MM.1S (cell line): ENCODE measurements at regions not wholly inside any gene's neighbourhood (a gene's known extent, or its start where the extent isn't known, plus 50 kb on each side); places are given as distances from the start of the nearest gene placed in this dataset.

Experiments used
- DNase-seq: peaks from one replicate; pipeline ENCODE4 v3.0.0-alpha.2; 2015
- H2AFZ ChIP-seq: fragments of 300-600 bp; sonication (generic); 2 replicates; pipeline ENCODE4 v1.6.0; 2016; ENCODE audit warnings: antibody characterized with exemption, low read length
- H3F3A ChIP-seq: fragments of 300-600 bp; sonication (generic); 2 replicates; pipeline ENCODE4 v1.6.1; 2016; ENCODE audit warnings: mild to moderate bottlenecking, antibody characterized with exemption, low read length, moderate library complexity, mixed read lengths; ENCODE audit not compliant: insufficient read depth
- H3K27ac ChIP-seq: fragments of 300-600 bp; sonication (generic); 2 replicates; pipeline ENCODE4 v1.5.1; 2016; ENCODE audit warnings: mild to moderate bottlenecking, low read length
- H3K27me3 ChIP-seq: fragments of 300-600 bp; sonication (generic); replicated peaks from 2 replicates; pipeline ENCODE4 v1.6.0; 2016; ENCODE audit warnings: low read length; ENCODE audit not compliant: insufficient read depth
- H3K36me3 ChIP-seq: fragments of 300-600 bp; sonication (generic); replicated peaks from 2 replicates; pipeline ENCODE4 v1.6.1; 2016; ENCODE audit warnings: mild to moderate bottlenecking, low read length, mixed read lengths; ENCODE audit not compliant: insufficient read depth
- H3K4me1 ChIP-seq: fragments of 300-600 bp; sonication (generic); 2 replicates; pipeline ENCODE4 v1.6.1; 2016; ENCODE audit warnings: low read length, mixed read lengths
- H3K4me2 ChIP-seq: fragments of 300-600 bp; sonication (generic); 2 replicates; pipeline ENCODE4 v1.6.0; 2016; ENCODE audit warnings: low read depth, low read length
- H3K4me3 ChIP-seq: fragments of 300-600 bp; sonication (generic); 2 replicates; pipeline ENCODE4 v1.5.1; 2016; ENCODE audit warnings: low read length, mixed read lengths
- H3K79me2 ChIP-seq: fragments of 300-600 bp; sonication (generic); 2 replicates; pipeline ENCODE4 v1.6.1; 2016; ENCODE audit warnings: mixed run types, low read length, mixed read lengths
- H3K9ac ChIP-seq: fragments of 300-600 bp; sonication (generic); 2 replicates; pipeline ENCODE4 v1.6.1; 2016; ENCODE audit warnings: low read length, mixed read lengths
- H3K9me2 ChIP-seq: fragments of 300-600 bp; sonication (generic); replicated peaks from 2 replicates; pipeline ENCODE4 v1.6.1; 2016; ENCODE audit warnings: mild to moderate bottlenecking, low read length, mixed read lengths; ENCODE audit not compliant: insufficient read depth
- H3K9me3 ChIP-seq: fragments of 300-600 bp; sonication (generic); replicated peaks from 2 replicates; pipeline ENCODE4 v1.6.1; 2016; ENCODE audit warnings: mild to moderate bottlenecking, low read length, mixed read lengths; ENCODE audit not compliant: insufficient read depth
- H4K20me1 ChIP-seq: fragments of 300-600 bp; sonication (generic); 2 replicates; pipeline ENCODE4 v1.6.1; 2016; ENCODE audit warnings: mild to moderate bottlenecking, low read length, moderate library complexity, mixed read lengths; ENCODE audit not compliant: insufficient read depth
- EZH2 ChIP-seq: fragments of 300-600 bp; sonication (generic); optimal IDR thresholded peaks from 2 replicates; pipeline ENCODE3; 2017; ENCODE audit warnings: low read depth, mild to moderate bottlenecking, antibody characterized with exemption, low read length, mixed read lengths
- EZH2phosphoT487 ChIP-seq: fragments of 300-600 bp; sonication (generic); IDR thresholded peaks from 2 replicates; pipeline ENCODE4 v1.6.1; 2018; ENCODE audit warnings: antibody characterized with exemption, low read length
- TF ChIP-seq, protein P1 (sequence below): fragments of 300-600 bp; sonication (generic); IDR thresholded peaks from 2 replicates; pipeline ENCODE4 v1.5.1; 2016; ENCODE audit warnings: antibody characterized with exemption, low read length, mixed read lengths

DNA sequence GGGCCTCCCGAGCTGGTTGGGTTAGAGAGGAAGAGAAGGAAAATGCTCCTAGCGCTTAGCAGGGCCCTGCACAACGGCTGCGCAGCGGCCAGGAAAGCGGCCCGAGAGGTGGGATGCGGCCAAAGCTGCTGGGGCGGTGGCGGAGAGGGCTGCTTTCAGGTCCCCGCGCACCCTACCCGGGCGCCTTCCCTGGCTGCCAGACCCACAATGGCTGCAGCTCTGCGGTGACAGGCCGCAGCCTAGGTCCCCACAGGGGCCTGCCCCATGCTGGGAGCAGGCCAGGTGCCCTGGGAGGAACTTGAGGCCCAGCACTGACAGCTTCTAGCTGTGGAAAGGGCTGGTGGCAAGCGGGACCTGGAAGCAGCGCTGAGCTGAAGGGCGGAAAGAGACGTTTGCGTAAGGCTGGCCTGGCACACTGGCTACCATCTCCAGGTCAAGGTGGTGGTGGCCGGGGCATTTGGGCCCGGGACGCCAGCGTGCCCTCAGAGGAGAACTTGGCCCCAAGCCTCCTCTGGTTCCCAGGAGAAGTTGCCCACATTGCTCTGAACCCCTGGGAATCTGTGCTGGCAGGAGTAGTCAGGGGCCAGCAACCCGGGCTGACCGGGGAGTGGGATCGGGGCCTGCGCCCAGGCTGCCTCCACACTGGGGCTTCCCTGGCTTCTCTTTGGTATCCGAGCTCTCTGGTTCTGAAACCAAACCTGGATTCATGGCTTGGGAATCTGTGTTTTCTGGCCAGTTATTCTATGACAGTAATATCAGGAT is 72.9 kb upstream of the ZNF804B start:
- H3K4me1 ChIP-seq: no peaks in the 10 kb centered on the region
- DNase-seq: no peak
- no peaks in the 10 kb centered on the region for H3K79me2 ChIP-seq
- no peak overlapping the region for H2AFZ ChIP-seq
- H3K4me3 ChIP-seq: no peak overlapping the region
- H3K4me2 ChIP-seq: no peak overlapping the region
- no peaks in the 10 kb centered on the region for H3K27me3 ChIP-seq
- no peaks in the 10 kb centered on the region for H3K36me3 ChIP-seq
- no peaks in the 10 kb centered on the region for H3K9me3 ChIP-seq
- TF ChIP-seq EZH2phosphoT487 (no peak), EZH2 (no peak)
- TF ChIP-seq, protein P1, sequence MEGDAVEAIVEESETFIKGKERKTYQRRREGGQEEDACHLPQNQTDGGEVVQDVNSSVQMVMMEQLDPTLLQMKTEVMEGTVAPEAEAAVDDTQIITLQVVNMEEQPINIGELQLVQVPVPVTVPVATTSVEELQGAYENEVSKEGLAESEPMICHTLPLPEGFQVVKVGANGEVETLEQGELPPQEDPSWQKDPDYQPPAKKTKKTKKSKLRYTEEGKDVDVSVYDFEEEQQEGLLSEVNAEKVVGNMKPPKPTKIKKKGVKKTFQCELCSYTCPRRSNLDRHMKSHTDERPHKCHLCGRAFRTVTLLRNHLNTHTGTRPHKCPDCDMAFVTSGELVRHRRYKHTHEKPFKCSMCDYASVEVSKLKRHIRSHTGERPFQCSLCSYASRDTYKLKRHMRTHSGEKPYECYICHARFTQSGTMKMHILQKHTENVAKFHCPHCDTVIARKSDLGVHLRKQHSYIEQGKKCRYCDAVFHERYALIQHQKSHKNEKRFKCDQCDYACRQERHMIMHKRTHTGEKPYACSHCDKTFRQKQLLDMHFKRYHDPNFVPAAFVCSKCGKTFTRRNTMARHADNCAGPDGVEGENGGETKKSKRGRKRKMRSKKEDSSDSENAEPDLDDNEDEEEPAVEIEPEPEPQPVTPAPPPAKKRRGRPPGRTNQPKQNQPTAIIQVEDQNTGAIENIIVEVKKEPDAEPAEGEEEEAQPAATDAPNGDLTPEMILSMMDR: no peak
- no peaks in the 10 kb centered on the region for H3K9me2 ChIP-seq
- no peak overlapping the region for H3K9ac ChIP-seq
- H4K20me1 ChIP-seq: no peaks in the 10 kb centered on the region
- H3F3A ChIP-seq: no peaks in the 10 kb centered on the region
- no peak overlapping the region for H3K27ac ChIP-seq

DNA sequence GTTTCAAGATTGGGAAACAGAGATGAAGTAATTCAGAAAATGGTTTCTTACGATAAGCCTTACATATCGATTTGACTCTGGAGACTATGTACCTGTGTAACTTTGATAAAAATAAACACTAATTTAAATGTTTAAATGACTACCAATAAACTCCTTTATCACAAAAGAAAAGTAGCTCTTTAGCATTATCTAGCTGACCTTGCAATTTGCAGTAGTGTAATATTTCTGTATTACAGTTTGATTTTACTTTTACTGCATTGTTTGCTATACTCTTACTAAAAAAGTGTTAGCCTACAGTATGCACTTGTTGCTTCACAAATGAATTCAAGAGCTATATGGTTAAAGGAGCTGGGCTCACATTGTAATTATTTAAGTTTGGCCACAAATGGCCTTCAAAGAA is 77.8 kb upstream of the ZNF804B start:
- H3K9me3 ChIP-seq: no peaks in the 10 kb centered on the region
- H3K4me2 ChIP-seq: no peak overlapping the region
- H3K4me3 ChIP-seq: no peak overlapping the region
- H3K27ac ChIP-seq: no peak overlapping the region
- H3K36me3 ChIP-seq: no peaks in the 10 kb centered on the region
- H2AFZ ChIP-seq: no peak overlapping the region
- no peak overlapping the region for H3K9ac ChIP-seq
- no peak for DNase-seq
- H3K79me2 ChIP-seq: no peaks in the 10 kb centered on the region
- H3K27me3 ChIP-seq: no peaks in the 10 kb centered on the region
- H3F3A ChIP-seq: no peaks in the 10 kb centered on the region
- TF ChIP-seq EZH2 (no peak), EZH2phosphoT487 (no peak)
- TF ChIP-seq, protein P1: no peak
- H3K9me2 ChIP-seq: no peaks in the 10 kb centered on the region
- H3K4me1 ChIP-seq: no peaks in the 10 kb centered on the region
- no peaks in the 10 kb centered on the region for H4K20me1 ChIP-seq

- Histone ChIP-seq H3K4me1 (no peaks in the 10 kb centered on the region), H3K9me3 (no peaks in the 10 kb centered on the region), H3K9me2 (no peaks in the 10 kb centered on the region), H3K36me3 (no peaks in the 10 kb centered on the region), H3K27me3 (no peaks in the 10 kb centered on the region), H4K20me1 (no peaks in the 10 kb centered on the region), H3K79me2 (no peaks in the 10 kb centered on the region), H3K4me2 (no peak overlapping the region), H3K27ac (no peak overlapping the region), H3K4me3 (no peak overlapping the region), H2AFZ (no peak overlapping the region), H3F3A (no peaks in the 10 kb centered on the region), H3K9ac (no peak overlapping the region)
- TF ChIP-seq EZH2phosphoT487 (no peak), EZH2 (no peak)
- TF ChIP-seq, protein P1: no peak
- DNase-seq: no peak
These were observed 89.0 kb upstream of the ZNF804B start for GRCh38 chr7:88670536-88670935.
